ENCODE measurements at regions not wholly inside any gene's neighbourhood (a gene's known extent, or its start where the extent isn't known, plus 50 kb on each side); places are given as distances from the start of the nearest gene placed in this dataset.
"Not testable (repeated sequence)": the region's sequence is repeated elsewhere in the genome, so short reads cannot be mapped to it uniquely, and the experiment has no call there.

DNA sequence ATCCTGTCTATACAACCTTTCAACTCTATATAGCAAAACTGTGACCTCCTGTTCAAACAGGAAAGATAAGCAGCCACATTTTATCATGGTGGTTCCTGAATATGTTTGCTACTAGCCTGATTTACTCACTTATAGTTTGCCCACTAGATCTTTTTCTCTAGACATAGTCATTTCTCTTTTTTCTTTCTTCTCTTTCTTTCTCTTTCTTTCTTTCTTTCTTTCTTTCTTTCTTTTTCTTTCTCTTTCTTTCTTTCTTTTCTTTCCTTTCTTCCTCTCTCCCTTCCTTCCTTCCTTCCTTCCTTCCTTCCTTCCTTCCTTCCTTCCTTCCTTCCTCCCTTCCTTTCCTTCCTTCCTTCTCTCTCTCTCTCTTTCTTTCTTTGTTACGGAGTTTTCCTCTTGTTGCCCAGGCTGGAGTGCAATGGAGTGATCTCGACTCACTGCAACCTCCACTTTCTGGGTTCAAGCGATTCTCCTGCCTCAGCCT is 142.0 kb upstream of the TBL1XR1 start:
- not testable (repeated sequence) for DNase-seq

DNA sequence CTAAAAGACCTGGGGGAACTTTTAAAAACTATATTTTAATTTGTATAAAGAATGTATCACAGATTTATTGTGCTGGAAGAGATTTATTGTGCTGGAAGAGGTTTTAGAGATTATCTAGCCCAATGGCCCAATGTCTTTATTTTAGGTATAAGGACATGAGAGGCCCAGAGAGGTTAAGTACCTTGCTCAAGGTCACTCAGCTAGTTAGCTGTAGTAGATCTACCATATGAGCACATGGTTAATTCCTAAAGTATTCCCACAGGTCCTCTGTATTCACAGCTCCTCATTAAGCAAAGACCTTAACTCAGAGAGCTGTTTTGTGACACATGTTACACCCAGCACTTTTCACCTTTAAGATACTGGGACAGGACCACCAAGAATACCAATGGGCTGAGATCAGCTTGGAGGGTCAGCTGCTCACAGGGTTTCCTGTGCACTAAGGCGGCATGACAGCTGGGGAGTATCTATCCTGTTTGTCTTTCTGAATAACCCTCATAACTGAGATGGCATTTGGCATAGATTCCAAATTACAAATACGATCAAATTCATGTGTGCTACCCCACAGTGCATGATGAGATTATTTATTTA is 143.1 kb upstream of the TBL1XR1 start:
- DNase-seq, result no peak

DNA sequence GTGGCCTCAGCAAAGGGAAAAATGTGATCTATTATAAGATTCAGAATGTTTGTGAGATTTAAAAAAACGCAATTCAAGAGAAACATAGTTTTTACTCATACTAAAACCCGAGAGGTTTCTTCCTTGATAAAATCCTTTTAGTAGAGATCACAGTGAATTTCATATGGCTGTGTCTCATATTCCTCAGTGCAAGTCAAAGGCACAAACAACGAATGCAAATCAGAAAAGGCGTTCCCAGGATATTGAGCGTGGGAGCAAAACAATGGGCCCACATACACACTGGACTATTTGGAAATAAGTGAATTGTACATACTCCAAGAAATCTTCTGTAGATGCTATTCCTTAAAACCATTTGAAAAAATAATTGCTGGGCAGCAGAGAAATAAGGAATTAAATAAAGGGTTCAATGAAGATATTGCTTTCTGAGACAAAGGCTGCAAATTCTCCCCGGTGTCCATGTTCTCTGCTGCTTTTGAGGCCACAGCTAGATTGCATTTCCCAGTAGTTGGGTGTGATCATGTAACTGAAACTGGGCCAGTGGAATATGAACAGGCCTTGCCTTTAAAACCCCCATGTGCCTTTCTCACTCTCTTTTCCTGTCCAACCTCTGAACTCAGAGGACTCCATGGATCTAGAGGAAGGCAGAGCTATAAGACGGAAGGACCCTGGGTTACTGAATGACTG is 144.6 kb upstream of the TBL1XR1 start:
- DNase-seq, result no peak

GRCh38 chr3:177343122-177343625 is 145.9 kb upstream of the TBL1XR1 start:
- no peak for DNase-seq

- DNase-seq, result peak; percentile 90
Measured at GRCh38 chr3:177345049-177345972, 148.0 kb upstream of the TBL1XR1 start.

GRCh38 chr3:177345973-177346503 is 148.8 kb upstream of the TBL1XR1 start:
- DNase-seq, result no peak

DNA sequence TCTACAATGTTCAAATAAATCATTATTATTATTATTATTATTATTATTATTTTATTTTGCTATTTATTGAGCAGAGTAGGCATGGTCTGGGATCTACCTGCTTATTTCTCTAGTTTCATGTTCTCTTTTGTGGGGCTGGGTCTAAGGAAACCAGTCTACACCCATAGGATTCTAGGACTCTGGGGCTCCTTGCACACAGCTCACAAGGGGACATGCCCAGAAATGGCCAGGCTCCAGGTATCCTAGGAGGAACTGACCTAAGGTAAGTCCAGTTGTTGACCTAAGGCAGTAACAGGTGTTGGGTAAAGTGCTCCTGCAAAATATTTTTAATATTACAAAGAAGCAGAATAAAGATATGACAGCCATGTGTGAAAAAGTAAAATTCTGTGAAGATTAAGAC is 149.6 kb upstream of the TBL1XR1 start:
- DNase-seq, result no peak

DNA sequence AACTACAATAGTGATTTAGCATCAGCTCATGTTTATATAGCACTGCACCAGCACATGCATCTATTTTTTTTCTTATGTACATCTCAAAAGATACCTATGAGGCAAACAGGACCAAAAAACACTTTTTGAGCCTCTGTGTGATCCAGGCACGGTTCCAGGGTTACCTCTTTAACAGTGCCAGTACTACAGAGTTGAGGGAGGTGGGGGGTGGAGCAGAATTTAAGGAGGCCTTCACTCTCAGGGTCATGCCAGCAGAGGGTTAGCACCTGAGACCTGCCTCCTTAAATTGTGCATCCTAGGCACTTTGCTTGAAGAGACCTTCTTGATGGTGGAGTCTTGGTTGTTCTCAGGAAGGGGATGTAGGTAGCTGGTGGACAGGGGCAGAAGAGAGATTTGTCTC is 150.3 kb upstream of the TBL1XR1 start:
- no peak for DNase-seq

DNA sequence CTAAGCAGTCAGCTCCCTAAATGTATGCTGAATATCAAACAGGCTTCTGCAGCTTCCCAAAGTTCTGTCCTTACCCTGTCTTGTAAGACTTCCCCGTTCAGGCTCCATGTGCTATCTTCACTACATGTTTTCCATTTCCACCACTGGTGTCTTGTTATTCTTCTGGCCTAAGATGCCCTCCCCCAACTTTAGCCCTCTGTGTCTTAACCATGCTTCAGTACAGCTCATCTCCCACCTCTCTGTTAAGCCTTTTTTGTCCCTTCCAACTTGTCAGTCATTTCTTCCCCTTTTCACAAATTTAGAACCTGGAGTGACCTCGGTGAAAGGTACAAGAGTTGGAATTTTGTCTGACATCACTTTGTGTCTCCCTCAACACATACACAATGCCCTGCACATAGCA is 151.7 kb upstream of the TBL1XR1 start:
- peak in 1 of 2 donors; percentile 5 for DNase-seq

DNA sequence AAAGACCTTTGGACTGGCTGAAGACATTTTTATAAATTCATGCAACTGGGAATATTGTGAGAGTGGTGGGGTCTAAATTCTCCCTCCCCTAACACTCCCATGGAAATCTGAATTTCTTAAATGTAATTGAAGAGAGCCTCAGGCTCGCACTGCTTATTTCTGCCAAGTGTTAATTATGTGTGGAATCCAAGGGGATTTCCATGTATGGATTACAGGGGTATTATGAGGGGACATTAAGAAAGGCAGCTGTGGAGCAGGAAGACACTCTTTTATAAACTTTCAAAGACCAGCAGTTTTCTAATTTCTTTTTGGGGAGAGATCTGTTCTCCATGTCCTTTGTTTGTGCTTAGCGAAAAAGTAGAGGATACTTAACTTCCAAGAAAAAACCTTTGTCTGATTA is 152.1 kb upstream of the TBL1XR1 start:
- DNase-seq, result no peak

GRCh38 chr3:177350121-177350520 is 152.8 kb upstream of the TBL1XR1 start:
- no peak for DNase-seq

- DNase-seq, result no peak
Measured at GRCh38 chr3:177351206-177351605, 153.9 kb upstream of the TBL1XR1 start.

GRCh38 chr3:177351757-177352158 is 154.5 kb upstream of the TBL1XR1 start:
- no peak for DNase-seq

DNA sequence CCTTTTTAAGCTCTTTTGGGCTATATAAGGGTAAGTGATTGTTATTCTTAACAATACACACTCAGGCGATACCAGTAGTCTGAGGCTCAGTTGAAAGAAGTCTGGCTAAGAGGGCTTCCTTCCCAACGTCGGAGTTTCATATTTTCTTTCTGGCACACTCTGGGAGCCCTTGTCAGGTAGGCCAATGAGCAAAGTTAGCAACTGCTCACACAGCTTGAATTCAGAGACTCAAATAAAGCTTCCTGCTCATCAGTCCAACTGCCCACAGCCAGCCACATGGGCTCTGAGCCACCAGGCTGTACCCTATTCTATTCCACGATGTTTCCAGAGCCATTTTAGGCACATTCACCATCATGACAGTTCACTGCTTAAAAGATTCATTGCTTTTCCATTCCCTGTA is 155.1 kb upstream of the TBL1XR1 start:
- no peak for DNase-seq

DNA sequence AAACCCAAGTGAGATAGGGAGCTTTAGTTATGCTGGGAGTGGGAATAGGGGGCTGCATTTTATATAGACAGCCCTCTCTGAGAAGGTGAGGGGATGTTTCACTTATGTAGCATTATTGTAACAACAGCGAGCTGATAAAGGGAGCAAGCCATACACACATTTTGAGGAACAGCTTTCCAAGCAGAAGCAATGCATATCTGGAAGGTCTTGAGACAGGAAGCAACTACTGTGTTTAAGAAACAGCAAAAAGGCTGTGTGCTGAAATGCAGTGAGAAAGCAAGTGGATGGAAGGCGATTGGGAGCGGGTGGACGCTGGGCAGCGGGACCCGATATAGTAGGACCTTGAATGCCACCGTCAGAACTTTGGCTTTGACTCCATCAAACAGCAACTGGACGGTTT is 155.9 kb upstream of the TBL1XR1 start:
- peak; percentile 36 to 50 for DNase-seq

GRCh38 chr3:177353879-177354278 is 156.6 kb upstream of the TBL1XR1 start:
- DNase-seq, result not testable (repeated sequence)

GRCh38 chr3:177354466-177354865 is 157.2 kb upstream of the TBL1XR1 start:
- no peak for DNase-seq

DNA sequence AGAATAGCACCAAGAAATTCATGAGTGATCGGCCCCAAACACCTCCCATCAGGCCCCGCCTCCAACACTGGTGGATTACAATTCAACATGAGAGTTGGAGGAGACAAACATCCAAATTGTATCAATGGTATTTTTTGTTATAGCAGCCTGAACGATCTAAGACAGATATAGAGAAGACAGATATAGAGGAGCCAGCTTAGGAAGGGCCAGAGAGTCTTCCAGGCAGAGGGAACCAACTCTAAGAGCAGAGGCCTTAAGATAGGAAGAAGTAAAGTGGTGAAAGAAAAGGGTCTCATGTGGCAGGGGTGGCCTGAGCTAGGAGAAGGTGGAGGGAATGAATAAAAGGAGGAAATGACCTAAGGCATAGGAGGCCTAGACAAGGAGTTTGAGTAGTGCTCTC is 158.8 kb upstream of the TBL1XR1 start:
- no peak for DNase-seq

GRCh38 chr3:177356952-177357351 is 159.7 kb upstream of the TBL1XR1 start:
- no peak for DNase-seq

DNA sequence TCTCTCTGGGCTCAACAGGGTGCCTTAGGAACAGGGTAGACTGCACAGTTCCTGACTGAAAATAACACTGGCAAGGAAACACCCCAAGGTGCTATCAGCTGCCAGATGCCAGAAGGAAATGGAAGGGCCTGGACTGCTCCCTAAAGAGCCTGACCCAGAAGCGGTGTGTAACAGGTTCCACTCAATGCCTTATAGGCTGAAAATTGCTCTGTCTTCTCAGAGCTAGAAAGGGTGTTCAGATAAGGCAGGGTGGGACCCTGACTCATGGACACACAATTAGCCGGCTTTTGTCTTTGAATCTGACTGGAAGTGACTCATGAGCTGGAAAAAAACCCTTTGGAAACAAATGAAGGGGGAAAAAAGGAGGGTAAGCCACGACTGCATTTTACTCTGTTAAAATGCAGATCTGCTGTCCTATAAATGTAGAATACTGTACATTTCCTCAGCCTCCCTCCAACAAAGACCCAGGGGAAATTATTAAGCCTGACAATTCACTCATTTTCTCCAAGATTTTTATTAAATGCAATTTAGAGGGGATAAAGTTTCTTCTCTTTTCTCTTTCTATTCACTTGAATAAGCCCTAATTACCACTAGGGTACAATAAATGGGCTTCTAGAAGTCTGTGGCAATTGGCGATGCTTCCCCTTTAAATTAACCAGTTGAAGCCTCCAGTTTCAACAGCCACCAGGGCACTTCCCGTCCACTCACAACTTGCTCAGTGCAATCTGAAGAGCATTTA is 160.2 kb upstream of the TBL1XR1 start:
- DNase-seq, result peak; percentile 78 to 80

DNA sequence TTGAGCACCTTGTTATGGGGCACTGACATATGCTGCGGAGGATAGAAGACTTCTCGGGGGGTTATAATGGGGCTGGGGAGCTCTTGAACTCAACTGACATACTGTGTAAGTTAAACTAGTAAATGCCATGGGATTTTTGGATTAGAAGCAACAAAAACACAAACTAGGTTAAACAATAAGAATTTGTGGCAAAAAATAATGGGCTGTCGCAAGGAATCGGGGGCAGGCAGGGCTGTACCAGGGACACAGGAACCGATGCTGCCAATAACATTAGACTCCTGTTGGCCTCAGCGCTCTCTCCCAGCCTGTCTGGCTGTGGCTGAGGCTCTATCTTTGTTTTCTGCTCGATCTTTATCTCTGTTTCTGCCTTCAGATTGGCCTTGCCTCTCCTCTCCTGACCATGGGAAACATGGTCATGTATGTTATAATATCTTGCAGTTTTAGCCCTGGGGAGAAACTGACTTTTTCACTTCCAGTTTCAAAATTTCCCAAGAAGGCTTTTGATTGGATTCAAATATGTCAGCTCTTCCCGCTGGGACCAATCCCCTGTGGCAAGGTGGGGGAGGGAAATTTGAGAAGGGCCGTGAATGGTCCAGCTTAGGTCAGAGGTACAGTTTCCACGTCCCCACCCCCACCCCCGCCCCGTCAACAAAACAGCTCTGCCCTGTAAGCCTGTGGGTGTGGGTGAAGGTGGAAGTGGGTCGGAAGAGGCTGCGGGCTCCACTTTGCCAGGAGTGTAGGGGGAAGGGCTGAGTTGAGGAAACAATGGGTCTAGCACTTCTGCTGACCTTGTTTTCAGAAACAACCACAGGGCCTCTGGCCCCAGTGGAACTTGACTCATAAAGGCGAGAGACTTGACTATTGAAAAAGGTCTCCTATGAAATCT is 161.1 kb upstream of the TBL1XR1 start:
- peak; percentile 97 for DNase-seq

All from inflammatory macrophage (primary cell).